ENCODE measurements at regions not wholly inside any gene's neighbourhood (a gene's known extent, or its start where the extent isn't known, plus 50 kb on each side); places are given as distances from the start of the nearest gene placed in this dataset.

DNA sequence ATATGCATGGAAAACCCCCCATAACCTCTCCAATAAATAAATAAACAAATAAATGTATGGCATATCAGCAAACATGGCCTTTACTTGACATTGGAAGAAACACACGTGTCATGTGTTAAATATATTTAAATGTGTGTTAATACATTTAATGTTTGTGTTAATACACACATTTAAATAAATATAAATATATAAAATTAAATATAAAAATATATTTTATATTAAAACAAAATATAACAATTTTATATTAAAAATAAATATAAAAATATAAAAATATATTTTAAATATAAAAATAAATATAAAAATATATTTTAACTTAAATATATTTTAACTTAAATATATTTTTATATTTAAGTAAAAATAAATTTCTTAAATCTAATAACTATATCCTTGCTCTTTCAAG, 187.6 kb upstream of the CXXC4 start:
- FAIRE-seq = peak; percentile 97

DNA sequence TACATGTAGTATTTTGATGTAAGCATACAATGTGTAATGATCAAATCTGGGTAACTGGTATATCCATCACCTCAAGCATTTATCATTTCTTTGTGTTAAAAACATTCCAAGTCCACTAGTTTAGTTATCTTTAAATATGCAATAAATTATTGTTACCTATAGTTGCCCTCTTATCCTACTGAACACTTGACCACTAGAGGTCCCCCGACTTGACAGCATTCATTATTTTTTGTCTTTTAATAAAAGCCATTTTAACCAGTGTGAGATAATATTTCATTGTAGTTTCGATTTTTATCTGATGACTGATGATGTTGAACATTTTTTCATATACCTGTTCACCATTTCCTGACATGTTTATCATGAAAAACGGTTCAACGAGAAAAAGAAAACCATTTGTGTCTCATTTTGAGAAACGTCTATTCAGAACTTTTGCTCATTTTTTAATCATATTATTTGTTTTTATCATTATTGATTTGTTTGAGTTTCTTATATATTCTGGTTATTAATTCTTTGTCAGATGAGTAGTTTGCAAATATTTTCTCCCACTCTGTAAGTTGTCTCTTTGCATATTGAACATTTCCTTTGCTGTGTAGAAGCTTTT, 199.0 kb upstream of the CXXC4 start:
- no peak for FAIRE-seq

DNA sequence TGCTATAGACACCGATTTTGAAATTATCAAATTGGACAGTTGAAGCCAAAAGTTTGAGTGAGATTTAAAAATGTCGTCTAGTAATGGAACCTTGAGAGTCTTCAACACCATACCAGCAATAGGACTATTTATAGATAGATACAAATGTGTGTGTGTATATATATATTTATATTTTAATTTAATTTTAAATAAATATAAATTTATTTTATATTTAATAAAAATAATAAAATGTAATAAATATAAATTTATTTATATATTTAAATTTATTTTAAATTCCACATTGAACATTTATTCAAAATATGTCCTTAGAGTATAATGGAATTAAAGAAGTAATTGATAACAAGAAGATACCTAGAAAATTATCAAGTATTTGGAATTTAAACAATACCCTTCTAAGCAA, 221.9 kb upstream of the CXXC4 start:
- FAIRE-seq = peak; percentile 93

DNA sequence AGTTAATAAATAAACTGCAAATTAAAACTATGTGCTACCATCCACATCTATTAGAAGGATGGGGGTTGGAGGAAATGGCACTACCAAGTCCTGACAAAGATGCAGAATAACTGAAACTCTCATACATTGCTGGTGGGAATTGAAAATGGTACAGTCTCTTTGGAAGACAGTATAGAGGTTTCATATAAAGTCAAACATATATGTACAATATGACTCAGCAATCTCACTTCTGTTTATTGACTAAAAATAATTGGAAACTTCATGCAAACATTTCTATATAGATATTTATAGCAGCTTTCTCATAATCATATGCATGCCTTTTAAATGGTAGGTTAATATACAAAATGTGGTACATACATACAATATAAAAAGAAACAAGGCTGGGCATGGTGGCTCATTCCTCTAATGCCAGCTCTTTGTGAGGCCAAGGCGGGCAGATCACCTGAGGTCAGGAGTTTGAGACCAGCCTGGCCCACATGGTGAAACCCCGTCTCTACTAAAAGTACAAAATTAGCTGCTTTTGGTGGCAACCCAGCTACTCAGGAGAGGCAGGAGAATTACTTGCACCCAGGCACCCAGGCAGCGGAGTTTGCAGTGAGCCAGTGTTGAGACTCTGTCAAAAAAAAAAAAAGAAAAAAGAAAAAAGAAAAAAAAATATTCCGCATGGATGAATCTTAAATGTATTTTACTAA, 225.0 kb upstream of the CXXC4 start:
- FAIRE-seq = no peak

DNA sequence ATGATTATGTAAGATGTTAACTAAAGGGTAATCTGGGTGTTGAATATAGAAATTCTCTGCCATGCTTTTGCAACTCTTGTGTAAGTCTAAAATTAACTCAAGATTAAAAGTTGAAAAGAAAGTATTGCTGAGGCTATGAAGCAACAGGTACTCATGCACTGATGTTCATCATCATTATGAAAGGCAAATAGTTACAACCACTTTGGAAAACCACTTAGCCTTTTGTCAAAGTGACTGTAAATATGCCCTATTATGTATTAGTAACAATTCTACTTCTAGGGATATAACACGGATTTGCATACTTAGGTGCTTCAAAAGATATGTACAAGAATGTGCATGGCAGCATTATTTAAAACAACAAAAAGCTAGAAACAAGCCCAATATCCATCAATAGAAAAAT, 227.8 kb upstream of the CXXC4 start:
- FAIRE-seq = no peak

DNA sequence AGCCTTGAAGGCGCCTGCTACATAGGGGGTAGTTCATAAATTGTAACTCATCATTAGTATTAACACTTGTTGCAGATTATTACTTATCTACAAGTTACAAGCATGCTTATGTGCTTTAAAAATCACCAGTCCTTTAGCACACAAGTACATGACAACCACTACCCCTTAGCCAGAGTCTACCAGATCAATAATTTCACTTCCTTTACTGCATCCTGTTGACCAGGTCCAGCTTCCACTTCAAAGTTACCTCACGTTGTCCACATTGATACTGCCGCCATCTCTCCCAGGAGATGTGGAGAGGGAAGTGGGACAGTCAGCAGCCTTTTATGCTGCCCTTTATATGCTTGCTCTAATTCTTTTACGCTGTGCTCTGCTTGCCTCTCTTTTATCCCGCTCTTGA, 231.3 kb upstream of the CXXC4 start:
- FAIRE-seq = no peak

DNA sequence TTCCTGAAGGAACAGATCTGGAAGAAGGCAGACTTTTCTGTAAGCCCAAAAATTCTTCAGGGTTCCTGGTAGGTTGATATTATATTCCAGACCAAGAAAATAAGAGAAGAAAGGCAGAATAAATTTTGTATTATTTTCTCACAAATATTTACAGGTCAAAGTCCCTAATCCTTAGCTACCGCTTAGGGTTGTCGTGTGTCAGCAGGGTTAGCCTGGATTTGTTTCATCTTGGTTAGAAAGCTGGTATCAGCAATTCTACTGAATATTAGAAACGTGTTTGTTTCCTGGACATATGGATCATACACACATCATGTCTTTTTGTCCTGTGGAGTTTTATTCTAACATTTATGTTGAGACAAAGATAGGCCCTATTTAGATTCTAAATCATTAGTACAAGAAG, 232.9 kb upstream of the CXXC4 start:
- no peak for FAIRE-seq

DNA sequence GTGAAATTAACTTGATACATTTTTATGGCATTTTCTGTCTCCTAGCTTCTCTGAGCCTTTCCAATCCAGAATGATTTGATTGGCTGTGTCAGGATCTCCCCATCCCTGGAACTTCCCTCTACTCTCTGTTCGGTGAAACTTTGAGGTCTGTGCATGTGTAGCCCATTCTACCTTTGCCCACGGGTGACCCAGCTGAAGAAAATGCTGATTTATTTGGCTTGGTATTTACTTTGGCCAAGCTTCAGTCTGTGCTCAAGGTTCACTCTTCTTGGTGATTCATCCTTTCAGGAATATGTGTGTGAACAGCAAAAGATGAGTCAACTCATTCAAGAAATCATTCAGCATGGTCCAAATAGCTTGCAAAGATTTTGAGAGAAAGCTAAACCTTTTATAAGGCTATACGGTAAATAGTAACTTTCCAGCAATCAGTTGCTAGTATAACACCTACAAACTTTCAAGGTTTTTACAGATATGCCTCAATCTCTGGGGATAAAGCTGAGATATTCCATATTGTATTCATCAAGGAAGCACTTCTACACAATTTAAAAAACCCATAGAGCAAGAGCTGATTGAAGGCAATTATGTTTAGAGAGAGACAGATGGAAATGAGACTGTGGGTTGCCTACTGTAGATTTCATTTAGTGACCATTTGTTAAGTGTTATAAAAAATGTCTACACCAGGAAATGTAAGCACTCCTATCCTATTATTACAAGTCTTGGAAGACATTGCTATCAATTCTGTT, 233.9 kb upstream of the CXXC4 start:
- no peak for FAIRE-seq

DNA sequence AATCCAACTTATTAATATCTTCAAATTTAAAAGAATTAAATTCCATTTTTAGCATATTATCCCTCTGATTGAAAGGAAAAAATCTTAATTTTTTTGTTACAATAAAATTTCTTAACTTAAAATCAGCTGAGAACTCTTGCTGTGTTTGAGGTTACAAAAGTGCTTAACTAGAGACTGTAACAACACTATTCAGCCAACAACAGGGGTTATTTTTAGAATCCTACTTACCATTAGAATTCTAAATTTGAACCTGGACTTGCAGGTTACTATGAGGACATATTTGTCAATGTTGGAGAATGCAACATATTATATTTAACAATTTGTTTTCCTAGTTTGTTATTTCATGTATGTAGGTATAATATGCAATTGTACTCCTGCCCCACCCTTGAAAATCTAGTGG, 238.1 kb upstream of the CXXC4 start:
- FAIRE-seq = no peak

DNA sequence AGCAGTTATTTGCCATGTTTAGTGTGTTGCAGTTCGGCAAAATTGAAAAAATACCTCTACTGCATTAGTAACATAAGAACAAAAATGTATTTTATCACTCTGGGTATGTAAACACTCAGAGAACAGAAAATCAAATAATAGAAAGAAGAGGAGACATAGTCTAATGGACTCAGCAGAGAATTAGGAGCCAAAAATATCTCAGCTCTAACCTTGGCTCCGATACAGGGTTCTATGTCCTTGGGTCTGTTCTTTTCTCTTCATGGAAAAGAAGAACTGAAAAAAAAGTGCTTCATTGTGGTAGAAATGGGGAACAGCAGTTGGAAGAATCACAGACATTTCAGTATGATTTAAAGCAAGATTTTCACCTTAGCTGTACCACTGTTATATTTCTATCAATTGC, 240.5 kb upstream of the CXXC4 start:
- FAIRE-seq = no peak

DNA sequence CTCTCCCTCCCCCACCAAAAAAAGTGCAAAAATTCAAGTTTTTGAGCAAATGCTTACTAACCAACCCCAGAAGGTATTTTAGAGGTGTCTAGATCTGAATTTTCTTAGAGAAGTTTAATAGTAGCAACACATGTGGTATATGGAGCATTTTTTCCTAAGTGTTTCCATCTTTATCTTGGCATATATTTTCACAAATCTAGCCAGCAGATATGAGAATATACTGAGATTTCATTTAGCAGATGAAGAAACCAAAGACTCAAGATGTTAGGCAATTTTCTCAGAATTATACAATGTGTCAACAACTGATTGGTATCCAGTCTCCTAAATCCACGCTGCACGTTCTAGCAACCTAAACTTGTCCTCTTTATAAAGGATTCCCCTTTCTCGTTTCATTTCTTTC, 245.5 kb upstream of the CXXC4 start:
- FAIRE-seq = no peak

DNA sequence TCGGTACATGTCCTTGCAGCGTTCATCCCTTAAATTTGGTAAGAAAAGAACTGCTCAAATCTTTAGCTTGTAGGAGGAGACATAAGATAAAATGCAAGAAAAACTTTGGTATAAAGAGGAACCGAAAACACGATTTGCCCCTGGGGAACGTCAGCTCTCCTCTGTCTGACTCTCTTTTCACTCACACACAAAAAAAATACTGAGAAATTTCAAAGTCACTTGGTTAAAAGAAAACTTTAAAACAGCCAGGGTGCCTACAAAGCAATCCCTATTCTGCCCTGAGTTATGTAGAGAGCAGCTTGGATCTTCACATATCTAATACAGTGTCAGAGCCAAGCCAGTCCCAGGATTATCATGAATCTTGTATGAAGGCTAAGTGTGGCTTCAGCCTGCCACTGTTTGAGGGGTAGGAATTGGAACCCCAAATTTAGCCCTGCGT, 248.5 kb upstream of the CXXC4 start:
- FAIRE-seq = no peak

DNA sequence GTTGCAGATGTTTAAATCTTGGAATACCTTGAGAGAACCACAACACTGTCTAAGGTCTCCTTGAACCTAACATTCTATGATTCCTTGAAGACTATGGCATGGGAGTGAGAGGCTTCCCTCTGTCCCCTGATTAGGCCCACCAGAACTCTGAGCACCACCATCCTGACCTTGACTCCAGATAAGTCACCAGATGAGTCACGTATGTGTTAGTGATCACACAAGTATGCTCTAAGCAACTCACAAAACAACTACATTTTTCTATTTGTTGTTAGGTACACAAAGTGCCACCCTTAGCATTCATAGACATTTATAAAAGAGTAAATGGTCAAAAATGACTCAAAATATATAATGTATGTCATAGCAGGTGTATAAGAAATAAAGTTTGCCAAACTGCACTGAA, 252.9 kb upstream of the CXXC4 start:
- FAIRE-seq = no peak

DNA sequence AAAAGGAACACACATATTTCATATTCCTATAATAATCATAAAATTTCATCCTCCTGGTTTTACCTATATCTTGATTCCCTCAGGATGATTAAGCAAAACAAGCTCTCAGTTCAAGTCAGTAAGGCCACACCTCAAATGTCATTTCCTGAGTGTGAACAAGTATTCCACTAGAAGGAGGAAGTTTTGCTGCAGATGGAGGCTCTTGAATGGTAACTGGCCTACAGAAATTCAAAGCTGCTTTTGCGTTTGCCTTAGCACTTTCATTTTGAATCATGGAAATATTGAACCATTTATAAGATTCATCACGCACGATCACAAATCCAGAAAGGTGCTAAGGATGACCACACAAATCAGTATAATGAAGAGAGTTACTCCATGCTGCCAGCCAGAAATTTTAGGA, 254.4 kb upstream of the CXXC4 start:
- no peak for FAIRE-seq

DNA sequence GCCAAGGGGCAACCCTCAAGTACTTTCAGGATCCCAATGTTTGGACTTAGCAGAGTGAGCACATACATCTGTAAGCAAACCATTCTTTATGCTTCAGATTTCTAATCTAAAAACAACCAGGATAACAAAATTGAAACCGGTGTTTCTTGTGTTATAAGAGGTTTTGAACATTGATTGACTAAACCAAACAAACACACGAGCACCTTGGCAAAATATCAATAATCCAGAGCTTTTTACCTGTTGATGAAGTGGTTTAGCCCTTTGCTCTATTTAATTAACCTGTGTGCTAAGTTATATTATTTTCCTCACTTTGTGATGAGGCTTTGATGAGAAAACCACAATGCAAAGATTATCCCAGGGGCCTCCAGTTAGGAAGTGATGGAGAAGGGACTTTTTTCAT, 255.3 kb upstream of the CXXC4 start:
- no peak for FAIRE-seq

DNA sequence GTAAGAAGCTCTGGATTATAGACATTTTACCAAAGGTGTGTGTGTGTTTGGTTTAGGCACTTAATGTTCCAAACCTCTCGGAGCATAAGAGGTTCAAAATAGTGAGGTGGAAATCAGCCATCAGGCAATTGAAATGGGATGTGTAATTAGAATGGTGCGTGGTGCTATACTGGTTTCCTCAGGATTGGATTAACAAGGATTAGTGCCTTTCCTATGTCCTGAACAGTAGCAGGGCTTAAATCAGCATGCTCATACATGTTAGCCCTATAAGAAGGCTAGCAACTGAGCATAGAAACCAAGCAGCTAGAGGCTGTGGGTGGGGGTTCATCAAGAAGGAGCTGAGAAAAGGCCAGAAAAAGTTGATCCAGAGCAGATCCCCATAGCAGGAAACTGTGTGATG, 256.8 kb upstream of the CXXC4 start:
- FAIRE-seq = no peak

DNA sequence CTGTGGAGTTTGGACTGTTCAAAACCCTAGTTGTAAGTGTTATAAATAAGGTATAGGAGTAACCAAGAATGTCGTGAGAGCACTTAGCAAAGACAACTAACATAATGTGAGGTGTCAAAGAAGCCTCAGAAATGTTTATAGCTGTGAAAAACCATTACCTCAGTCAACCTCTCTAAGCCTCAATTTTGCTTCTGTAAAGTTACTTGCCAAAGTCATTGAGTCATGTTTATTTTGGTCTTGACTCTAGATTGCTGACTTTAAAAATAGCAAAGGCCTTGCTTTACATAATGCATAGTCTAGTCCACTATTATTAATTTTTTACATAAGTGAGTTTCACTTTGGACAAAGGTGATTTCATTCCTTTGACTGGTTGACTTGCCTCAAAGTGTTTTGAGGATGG, 257.6 kb upstream of the CXXC4 start:
- FAIRE-seq = no peak

DNA sequence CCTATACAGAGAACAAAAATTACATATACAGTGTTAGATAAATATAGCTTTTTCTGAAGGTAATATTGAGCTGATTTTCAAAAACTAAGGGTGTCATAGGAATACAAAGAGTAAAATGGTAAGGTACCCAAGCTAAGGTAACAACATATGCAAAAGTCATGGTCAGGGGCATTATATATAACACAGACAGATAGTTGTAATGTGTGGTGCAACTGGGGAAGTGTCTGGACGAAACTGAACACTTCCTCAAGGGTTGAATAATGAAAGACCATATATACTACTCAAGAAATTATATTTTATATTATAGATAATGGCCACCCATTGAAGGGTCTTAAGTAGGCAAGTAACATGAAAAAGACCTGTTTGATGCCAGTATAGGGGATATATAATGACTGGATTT, 262.1 kb upstream of the CXXC4 start:
- FAIRE-seq = no peak

DNA sequence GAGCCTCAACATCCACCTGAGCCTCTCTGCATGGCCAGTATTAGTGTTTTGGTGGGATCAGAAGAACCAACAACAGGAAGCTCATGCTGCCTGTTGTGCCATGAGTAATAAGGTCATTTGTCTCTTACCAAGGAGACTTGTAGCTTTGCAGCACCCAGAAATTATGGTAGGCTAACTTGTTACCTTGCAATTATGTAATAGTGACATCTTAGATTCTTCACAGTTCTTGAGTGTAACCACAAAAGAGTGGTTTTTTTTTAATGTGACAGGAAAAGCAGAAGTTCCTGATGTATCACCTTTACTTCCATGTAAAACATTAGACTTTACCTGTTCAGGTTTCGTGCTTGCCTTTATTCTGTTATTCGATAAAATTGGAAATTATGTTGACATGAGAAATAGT, 263.9 kb upstream of the CXXC4 start:
- FAIRE-seq = no peak

DNA sequence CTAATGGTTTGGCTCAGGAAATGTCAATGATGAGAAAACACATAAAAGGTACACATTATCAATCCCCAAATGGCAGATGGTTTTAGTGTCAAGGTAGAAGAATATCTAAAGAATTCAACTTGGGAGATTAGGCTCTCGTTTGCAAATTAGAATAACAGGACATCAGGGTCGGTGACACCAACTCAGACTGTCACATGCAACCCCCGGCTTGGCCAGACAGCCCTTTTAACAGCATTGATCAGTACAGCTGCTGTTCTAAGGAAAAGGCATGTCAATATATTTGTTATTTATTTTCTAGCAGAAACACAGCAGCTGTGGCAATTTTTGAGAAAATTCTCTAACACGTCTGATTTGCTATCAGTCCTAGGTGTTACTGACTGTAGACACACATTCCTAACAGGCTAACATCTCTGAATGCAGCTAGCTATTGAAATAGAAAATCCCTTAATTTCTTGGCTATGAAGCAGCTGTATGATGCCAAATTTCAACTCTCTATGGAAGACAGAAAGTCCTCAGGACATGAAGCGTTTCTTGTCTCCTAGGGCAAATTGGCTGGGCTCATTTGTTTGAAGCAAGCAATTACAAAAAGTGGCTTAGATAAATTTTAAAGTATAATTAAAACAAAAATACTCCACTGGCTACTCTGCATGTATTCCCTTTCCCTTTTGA, 269.0 kb upstream of the CXXC4 start:
- FAIRE-seq = no peak

DNA sequence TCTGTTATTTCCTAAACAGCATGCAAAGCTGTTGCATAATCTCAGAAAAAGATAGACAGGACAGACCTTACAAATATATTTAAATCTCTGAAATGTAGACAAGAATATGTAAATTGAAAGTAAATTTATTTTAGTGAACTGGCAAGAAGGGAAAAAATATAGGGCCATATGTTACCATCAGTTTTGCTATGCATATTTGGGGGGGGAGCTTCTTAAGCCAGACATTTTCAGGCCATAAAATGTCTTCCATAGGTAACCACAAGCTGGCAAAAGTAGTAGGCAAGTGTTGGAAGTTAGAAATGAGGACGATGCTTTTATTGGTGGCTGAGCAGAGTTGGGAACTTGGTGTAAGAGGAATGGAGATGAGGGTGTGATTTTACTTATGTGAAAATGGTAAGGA, 272.0 kb upstream of the CXXC4 start:
- no peak for FAIRE-seq

DNA sequence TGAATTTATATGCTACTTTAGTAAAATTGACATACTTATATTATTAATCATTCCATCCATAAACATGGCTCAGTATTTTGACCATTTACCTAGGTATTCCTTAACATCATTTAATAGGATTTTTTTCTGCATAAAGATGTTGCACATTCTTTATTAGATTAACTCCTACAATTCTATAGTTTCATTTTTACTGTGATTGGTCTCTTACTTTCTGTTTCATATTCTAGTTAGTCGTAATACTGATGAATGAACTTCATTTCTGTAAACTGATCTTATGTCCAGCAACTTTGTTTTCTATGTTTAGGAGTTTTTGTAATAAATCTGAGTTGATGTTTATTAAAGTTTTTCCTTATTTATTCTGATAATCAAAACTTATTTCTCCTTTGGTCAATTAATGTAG, 278.2 kb upstream of the CXXC4 start:
- FAIRE-seq = no peak

DNA sequence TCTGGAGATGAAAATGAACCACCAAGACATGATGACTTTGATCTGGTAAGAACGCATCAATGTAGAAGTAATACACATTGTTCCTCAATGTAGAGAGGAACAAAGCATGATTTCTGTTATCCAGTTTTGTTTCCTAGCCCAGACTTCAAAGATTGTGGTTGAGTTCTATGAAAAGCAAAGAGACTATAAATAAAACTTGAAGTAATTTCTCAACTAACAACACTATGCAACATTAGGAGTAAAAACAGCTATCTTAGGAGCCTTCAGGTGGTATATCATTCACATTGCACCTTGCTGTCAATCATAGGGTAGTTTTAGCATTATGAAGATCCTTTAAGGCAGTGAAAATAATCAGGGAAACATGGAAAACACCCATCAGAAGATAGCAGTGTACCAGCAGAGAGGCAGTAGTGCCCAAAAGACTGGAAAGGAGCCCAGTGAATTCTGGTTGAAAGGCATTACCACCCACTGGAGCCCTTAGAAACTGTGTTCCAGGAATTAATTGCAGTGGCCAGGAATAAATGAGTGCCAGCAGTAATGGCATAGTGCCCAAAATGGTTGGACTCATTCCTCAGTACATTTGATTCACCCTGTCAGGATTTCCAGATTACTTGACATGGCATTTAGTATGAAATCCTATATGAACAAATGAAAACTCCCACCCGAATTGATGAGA, 300.7 kb upstream of the CXXC4 start:
- no peak for FAIRE-seq
